Activated B cell treated with CpG ODN at 0.5 μM for 24 hours (primary cell): ENCODE measurements at regions not wholly inside any gene's neighbourhood (a gene's known extent, or its start where the extent isn't known, plus 50 kb on each side); places are given as distances from the start of the nearest gene placed in this dataset.

Experiments used
- ATAC-seq: fragments of 200-7000 bp; cut with Tn5 transposase; one replicate; pipeline ENCODE4 v1.10.0; 2021; ENCODE audit warnings: low read depth, mild to moderate bottlenecking, moderate library complexity
- CTCF ChIA-PET: fragments of 350-600 bp; sonication (Branson Sonifier 250); formaldehyde crosslinking; loops from one replicate; lab custom pipeline; 2021; ENCODE audit warnings: antibody characterized with exemption; lab: Charles Lee
- POLR2A ChIA-PET: fragments of 350-600 bp; sonication (Branson Sonifier 250); formaldehyde crosslinking; loops from one replicate; lab custom pipeline; 2021; ENCODE audit warnings: antibody characterized with exemption; lab: Charles Lee
- DNase-seq: peaks from one replicate; pipeline ENCODE4 v3.0.0; 2022
- H3K27ac Mint-ChIP-seq: one replicate; pipeline ENCODE4 v1.8.0; 2020; ENCODE audit warnings: mixed read lengths
- H3K27me3 Mint-ChIP-seq: one replicate; pipeline ENCODE4 v1.8.0; 2021; ENCODE audit warnings: mixed read lengths
- H3K36me3 Mint-ChIP-seq: one replicate; pipeline ENCODE4 v1.8.0; 2021; ENCODE audit warnings: low read depth, mixed read lengths
- H3K4me1 Mint-ChIP-seq: one replicate; pipeline ENCODE4 v1.8.0; 2021; ENCODE audit warnings: mixed read lengths
- H3K4me3 Mint-ChIP-seq: one replicate; pipeline ENCODE4 v1.8.0; 2020; ENCODE audit warnings: mild to moderate bottlenecking, mixed read lengths
- H3K9me3 Mint-ChIP-seq: one replicate; pipeline ENCODE4 v1.8.0; 2020; ENCODE audit warnings: mixed read lengths
- intact Hi-C: fragments of 100-400 bp; cut with micrococcal nuclease; formaldehyde crosslinking; loops from one replicate; pipeline ENCODE4 v1.15.1; 2024
- TF ChIP-seq, protein P1 (sequence below): fragments of 200-600 bp; IDR thresholded peaks from one replicate; pipeline ENCODE4 v1.8.0; 2022; ENCODE audit warnings: antibody characterized with exemption, mild to moderate bottlenecking

DNA sequence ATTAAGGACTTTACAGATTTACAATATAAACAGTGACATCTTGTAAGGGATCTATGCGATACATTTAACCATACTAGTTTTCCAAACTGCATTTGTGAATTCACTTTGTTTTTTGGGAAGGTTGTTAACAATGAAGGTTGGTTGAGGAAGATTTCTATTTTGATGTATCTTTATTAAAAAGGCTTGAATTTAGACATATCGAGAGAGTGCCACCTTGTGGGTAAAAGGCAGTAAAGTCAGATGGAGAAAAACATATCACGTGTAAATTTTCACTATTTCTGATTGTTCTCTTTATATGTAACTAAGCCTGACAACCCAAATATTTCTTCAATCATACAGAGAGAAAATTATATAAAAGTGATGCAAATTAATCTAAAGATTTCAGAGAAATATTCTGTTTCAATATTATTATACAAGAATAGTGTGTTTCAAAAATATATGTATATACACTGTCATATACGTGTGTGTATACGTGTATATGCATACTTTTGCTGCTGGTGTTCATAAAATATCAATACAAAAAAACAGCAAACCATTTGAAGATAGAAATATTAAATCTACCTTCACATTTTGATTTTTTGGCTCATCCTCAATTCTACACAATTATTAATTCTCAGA, 988.6 kb downstream of the SORCS1 start:
- Mint-ChIP-seq H3K27me3 (no peaks in the 10 kb centered on the region), H3K36me3 (no peaks in the 10 kb centered on the region), H3K9me3 (no peaks in the 10 kb centered on the region), H3K4me3 (no peak overlapping the region), H3K4me1 (no peaks in the 10 kb centered on the region), H3K27ac (no peak overlapping the region)
- intact Hi-C loops, result no loop called here
- DNase-seq (no peak), ATAC-seq (no peak)
- POLR2A ChIA-PET, result no interaction called here
- CTCF ChIA-PET, result no interaction called here
- TF ChIP-seq, protein P1, sequence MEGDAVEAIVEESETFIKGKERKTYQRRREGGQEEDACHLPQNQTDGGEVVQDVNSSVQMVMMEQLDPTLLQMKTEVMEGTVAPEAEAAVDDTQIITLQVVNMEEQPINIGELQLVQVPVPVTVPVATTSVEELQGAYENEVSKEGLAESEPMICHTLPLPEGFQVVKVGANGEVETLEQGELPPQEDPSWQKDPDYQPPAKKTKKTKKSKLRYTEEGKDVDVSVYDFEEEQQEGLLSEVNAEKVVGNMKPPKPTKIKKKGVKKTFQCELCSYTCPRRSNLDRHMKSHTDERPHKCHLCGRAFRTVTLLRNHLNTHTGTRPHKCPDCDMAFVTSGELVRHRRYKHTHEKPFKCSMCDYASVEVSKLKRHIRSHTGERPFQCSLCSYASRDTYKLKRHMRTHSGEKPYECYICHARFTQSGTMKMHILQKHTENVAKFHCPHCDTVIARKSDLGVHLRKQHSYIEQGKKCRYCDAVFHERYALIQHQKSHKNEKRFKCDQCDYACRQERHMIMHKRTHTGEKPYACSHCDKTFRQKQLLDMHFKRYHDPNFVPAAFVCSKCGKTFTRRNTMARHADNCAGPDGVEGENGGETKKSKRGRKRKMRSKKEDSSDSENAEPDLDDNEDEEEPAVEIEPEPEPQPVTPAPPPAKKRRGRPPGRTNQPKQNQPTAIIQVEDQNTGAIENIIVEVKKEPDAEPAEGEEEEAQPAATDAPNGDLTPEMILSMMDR, result no peak

- POLR2A ChIA-PET, result no interaction called here
- intact Hi-C loops, result no loop called here
- H3K27ac Mint-ChIP-seq, result no peak overlapping the region
Observed at GRCh38 chr10:106173838-106174237, 990.7 kb downstream of the SORCS1 start.

GRCh38 chr10:106169241-106169640, 995.3 kb downstream of the SORCS1 start:
- Mint-ChIP-seq H3K9me3 (no peaks in the 10 kb centered on the region), H3K4me1 (no peaks in the 10 kb centered on the region), H3K36me3 (no peaks in the 10 kb centered on the region), H3K27ac (no peak overlapping the region), H3K27me3 (no peaks in the 10 kb centered on the region), H3K4me3 (no peak overlapping the region)
- no peak for DNase-seq
- no peak for ATAC-seq
- POLR2A ChIA-PET, result no interaction called here
- intact Hi-C loops, result no loop called here
- CTCF ChIA-PET, result no interaction called here
- TF ChIP-seq, protein P1, result no peak

More at GRCh38 chr10:106173838-106174237, 990.7 kb downstream of the SORCS1 start:
- TF ChIP-seq, protein P1, result no peak
- ATAC-seq (no peak), DNase-seq (no peak)
- no peaks in the 10 kb centered on the region for H3K9me3 Mint-ChIP-seq
- no peak overlapping the region for H3K4me3 Mint-ChIP-seq
- CTCF ChIA-PET, result no interaction called here
- no peaks in the 10 kb centered on the region for H3K27me3 Mint-ChIP-seq
- no peaks in the 10 kb centered on the region for H3K4me1 Mint-ChIP-seq
- H3K36me3 Mint-ChIP-seq, result no peaks in the 10 kb centered on the region

DNA sequence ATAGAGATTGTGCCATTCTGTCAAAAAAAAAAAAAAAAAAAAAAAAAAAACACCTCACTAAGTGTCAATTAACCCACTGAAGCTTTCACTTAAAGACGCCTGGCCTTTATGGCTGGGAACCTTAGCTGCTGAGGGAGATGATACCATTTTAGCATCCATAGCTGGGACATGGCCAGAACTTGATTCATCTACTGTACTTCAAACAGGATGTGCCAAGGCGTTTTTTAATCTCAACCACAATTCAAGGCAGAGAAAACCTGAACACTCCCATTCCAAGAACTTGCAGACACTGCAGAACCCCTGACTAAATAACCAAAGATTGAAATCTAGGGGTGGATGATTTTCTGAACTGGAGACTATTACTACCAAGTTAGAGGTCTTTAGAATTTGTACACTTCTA, 996.6 kb downstream of the SORCS1 start:
- Mint-ChIP-seq H3K27me3 (no peaks in the 10 kb centered on the region), H3K9me3 (peaks cover 3% of the 10 kb centered on the region), H3K36me3 (no peaks in the 10 kb centered on the region), H3K4me3 (no peak overlapping the region), H3K27ac (no peak overlapping the region), H3K4me1 (no peaks in the 10 kb centered on the region)
- ChIA-PET CTCF (no interaction called here), POLR2A (no interaction called here)
- intact Hi-C loops, result no loop called here
- ATAC-seq (no peak), DNase-seq (no peak)
- TF ChIP-seq, protein P1, result no peak

DNA sequence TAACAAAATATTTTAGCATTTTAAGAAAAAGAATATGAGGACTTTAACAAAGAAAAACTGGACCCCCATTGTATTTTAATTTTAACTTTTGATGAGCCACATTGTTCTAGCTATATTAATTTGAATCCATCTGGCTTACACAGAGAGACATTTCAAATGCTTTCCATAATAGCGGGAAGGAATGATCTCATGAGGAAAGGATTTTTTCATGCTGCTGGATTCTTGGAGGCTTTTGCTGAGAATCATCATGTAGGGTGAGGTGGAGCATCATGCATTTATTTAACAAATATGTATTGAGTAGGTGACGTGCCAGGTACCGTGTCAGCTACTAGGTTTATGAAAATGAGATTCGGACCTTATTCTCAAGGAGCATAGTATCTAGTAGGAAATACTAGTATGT, 1006.3 kb downstream of the SORCS1 start:
- Mint-ChIP-seq H3K36me3 (no peaks in the 10 kb centered on the region), H3K9me3 (peaks cover 6% of the 10 kb centered on the region), H3K4me3 (no peak overlapping the region), H3K4me1 (no peaks in the 10 kb centered on the region), H3K27me3 (no peaks in the 10 kb centered on the region), H3K27ac (no peak overlapping the region)
- no peak for ATAC-seq
- TF ChIP-seq, protein P1, result no peak
- ChIA-PET POLR2A (no interaction called here), CTCF (no interaction called here)
- intact Hi-C loops, result no loop called here
- DNase-seq, result no peak
